ENCODE measurements at regions not wholly inside any gene's neighbourhood (a gene's known extent, or its start where the extent isn't known, plus 50 kb on each side); places are given as distances from the start of the nearest gene placed in this dataset.

DNA sequence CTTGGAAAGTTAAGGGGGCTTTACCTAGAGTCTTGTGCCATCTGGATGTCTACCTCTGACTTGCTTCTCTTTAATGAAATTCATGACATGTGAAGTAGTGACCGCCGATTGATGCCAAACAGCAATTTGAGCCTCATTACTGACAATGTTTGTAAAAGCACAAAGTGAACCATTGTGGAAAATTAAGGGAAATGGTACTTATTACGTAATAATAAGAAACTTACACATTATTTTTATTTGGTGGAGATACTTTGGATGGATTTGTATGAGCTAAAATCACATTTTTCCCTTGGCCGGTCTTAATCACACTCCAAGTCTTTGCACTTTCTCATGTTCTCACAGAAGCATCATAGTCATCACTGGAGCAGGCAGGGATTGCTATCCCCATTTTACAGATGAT is 265.1 kb upstream of the KLF6 start:
- Mint-ChIP-seq H3K27ac (no peak overlapping the region), H3K36me3 (no peaks in the 10 kb centered on the region), H3K27me3 (peaks cover 12% of the 10 kb centered on the region), H3K9me3 (no peaks in the 10 kb centered on the region), H3K4me3 (no peak overlapping the region), H3K4me1 (peaks cover 8% of the 10 kb centered on the region)
- DNase-seq, result no peak

DNA sequence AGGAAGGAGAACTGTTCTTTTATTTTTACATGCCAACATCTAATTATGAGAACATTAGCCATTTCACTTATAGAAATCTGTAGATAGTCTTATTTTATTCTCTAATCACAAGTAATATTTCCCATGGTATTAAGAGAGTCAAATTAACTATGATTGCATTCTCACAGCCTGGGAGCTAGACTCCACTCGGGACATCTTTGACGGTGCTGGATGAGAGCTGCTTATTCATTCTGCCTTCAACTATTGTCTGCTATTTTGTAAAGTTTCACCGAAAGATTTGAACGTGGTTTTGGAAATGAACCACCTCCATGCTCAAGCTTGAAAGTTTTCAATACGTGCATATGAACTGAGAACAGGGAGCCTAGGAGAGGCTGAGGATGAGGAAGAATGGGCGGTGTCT is 264.3 kb upstream of the KLF6 start:
- DNase-seq, result no peak
- H3K36me3 Mint-ChIP-seq, result no peaks in the 10 kb centered on the region
- peaks cover 12% of the 10 kb centered on the region for H3K27me3 Mint-ChIP-seq
- peaks cover 8% of the 10 kb centered on the region for H3K4me1 Mint-ChIP-seq
- H3K9me3 Mint-ChIP-seq, result no peaks in the 10 kb centered on the region
- no peak overlapping the region for H3K27ac Mint-ChIP-seq
- H3K4me3 Mint-ChIP-seq, result no peak overlapping the region

DNA sequence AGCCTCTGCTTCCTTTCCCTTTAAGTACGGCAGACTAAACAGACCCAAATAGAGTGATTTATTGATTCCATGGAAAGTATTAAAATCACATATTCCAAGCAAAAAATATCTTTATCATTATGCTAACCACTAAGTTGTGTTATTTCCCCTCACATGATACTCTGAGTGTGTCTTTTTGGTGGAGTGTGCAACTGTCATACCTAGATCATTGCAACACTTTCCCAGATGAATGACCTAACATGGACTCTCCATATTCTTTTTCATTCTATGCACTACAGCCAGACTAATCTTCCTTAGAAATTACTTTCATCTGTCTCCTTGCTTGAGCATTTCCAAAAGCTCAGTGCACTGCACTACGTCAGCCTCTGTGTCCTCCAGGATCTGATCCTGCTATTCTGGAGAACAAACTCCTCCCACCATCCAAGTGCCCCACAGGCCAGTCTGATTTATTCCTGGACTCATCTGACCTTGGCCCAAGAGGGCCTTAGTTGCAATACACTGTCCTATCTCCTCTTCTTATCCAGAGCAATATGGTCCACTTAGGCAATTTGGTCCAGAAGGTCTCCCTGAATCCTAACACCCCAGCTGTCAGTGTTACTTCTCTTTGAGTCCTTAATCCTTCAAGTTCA is 263.3 kb upstream of the KLF6 start:
- Mint-ChIP-seq H3K9me3 (no peaks in the 10 kb centered on the region), H3K27ac (no peak overlapping the region), H3K36me3 (no peaks in the 10 kb centered on the region), H3K4me1 (peaks cover 4% of the 10 kb centered on the region), H3K4me3 (no peak overlapping the region), H3K27me3 (peaks cover 9% of the 10 kb centered on the region)
- DNase-seq, result no peak

- Mint-ChIP-seq H3K4me3 (no peak overlapping the region), H3K36me3 (peaks cover 9% of the 10 kb centered on the region), H3K27ac (no peak overlapping the region), H3K27me3 (peaks cover 9% of the 10 kb centered on the region), H3K4me1 (peaks cover 4% of the 10 kb centered on the region), H3K9me3 (peaks cover 9% of the 10 kb centered on the region)
- DNase-seq, result no peak
These were observed 261.8 kb upstream of the KLF6 start for GRCh38 chr10:4046712-4047354.

DNA sequence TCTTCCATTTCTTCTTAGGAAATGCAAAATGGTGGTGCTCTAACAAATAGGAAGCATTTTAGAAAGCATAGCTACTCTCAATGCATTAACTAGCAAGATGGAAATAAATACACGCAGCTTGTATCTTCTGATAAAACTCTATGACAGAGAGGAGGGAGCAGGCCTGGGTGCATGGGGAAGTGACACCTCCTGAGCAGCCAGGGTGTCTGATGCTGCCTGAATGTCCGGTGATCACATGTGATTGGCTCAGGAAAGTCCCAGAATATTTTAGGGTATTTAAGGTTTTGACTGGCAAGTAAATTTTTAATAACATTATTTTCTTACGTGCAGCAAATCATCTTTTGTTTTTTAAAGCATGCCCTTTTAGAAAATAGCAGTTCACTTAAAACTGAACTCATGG is 261.0 kb upstream of the KLF6 start:
- Mint-ChIP-seq H3K27me3 (peaks cover 9% of the 10 kb centered on the region), H3K36me3 (peaks cover 13% of the 10 kb centered on the region), H3K4me1 (no peaks in the 10 kb centered on the region), H3K4me3 (no peak overlapping the region), H3K9me3 (peaks cover 14% of the 10 kb centered on the region), H3K27ac (no peak overlapping the region)
- DNase-seq, result no peak

DNA sequence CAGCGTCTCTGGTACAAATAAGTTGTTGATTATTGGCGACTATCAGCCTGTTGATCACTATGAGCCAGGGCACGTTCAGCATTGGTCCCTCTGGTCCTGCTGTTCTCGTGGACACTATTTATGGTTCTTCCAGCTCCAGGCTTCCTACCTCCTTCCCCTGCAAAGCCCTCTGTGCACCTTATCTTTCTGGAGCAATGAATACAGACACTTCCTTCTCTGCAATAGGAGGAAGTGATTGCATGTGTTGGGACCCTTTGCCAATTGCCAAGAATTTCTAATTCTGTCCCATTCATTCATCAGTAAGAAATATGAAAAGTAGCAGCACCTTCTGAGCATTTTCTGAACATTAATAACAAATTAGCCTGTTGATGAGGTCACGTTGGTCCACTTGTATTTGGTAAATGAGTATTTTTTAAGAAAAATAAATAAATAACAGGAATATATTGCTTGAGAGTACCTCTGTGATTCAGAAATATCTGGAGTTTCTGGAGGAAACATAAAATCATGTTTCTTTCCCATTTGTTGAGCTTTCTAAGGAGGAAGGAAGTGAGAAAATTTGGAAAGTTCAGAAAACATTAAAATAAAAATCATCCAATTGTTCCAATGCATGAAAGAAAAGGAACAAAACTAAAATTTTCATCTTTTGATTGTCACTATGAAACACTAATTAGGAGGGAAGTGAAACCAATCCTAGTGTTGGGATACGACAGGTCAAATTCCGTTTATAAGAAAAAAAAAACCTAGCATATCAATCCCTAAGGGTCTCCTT is 259.1 kb upstream of the KLF6 start:
- Mint-ChIP-seq H3K4me3 (no peak overlapping the region), H3K36me3 (peaks cover 13% of the 10 kb centered on the region), H3K9me3 (peaks cover 18% of the 10 kb centered on the region), H3K27ac (no peak overlapping the region), H3K27me3 (no peaks in the 10 kb centered on the region), H3K4me1 (no peaks in the 10 kb centered on the region)
- no peak for DNase-seq

DNA sequence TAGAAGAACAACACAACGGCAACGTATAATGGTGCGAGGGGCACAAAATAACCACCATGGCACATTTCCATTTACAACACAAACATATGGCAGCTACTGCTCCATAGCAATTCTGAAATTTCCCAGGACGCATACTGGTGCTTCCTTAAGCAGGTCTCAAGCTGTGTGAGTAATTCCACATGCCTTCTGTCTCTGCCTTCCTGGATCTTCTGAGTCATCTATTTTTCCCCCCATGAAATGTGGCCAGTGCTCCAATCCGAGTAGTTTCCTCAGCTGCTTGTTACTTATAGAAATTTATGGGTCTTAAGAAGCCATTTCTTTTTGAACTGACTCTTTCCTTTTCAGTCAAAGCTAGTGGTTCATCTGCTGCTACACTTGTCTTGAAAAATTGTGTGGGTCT is 256.6 kb upstream of the KLF6 start:
- peaks cover 18% of the 10 kb centered on the region for H3K9me3 Mint-ChIP-seq
- no peaks in the 10 kb centered on the region for H3K4me1 Mint-ChIP-seq
- H3K4me3 Mint-ChIP-seq, result no peak overlapping the region
- no peak for DNase-seq
- no peak overlapping the region for H3K27ac Mint-ChIP-seq
- H3K27me3 Mint-ChIP-seq, result no peaks in the 10 kb centered on the region
- peaks cover 13% of the 10 kb centered on the region for H3K36me3 Mint-ChIP-seq

GRCh38 chr10:4038000-4038399 is 253.0 kb upstream of the KLF6 start:
- DNase-seq, result no peak
- H3K9me3 Mint-ChIP-seq, result peaks cover 18% of the 10 kb centered on the region
- H3K4me1 Mint-ChIP-seq, result peaks cover 26% of the 10 kb centered on the region
- H3K27me3 Mint-ChIP-seq, result no peaks in the 10 kb centered on the region
- no peak overlapping the region for H3K4me3 Mint-ChIP-seq
- no peak overlapping the region for H3K27ac Mint-ChIP-seq
- H3K36me3 Mint-ChIP-seq, result peaks cover 13% of the 10 kb centered on the region

GRCh38 chr10:4035599-4035945 is 250.6 kb upstream of the KLF6 start:
- peaks cover 1% of the 10 kb centered on the region for H3K9me3 Mint-ChIP-seq
- H3K36me3 Mint-ChIP-seq, result no peaks in the 10 kb centered on the region
- peaks cover 29% of the 10 kb centered on the region for H3K4me1 Mint-ChIP-seq
- H3K27me3 Mint-ChIP-seq, result no peaks in the 10 kb centered on the region
- DNase-seq, result no peak
- H3K4me3 Mint-ChIP-seq, result peak overlapping the region; percentile 49
- H3K27ac Mint-ChIP-seq, result peak overlapping the region; percentile 78

DNA sequence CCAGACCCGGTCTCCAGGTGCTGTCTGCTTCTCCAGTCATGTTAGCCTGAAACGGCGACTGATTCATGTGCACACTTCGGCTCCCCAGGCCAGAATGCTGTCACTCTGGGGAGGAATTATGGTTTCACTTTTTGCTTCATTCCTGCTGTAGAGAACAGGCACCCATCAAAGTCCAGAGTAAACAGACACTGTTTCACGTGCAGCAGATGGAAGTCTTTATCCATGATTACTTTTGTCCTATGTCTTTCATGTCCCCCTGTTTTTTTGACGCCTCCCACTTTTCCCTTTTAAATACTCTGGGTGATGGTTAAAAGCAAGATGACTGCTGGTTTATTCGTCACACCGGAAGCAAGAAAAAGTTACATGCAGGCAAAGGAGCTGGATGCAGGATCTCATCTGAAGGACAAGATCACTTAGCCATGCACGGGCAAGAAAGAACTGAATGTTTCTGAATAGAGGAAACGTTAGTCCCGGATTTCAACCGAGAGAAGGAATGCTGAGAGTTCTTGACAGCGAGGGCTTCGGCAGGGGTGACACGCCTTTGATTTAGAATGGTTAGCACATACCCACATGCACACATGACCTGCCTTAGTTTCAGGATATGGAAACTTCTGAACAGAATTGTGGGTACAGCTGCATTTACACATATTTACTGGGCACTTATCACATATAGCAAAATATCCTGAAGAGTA is 250.0 kb upstream of the KLF6 start:
- no peaks in the 10 kb centered on the region for H3K27me3 Mint-ChIP-seq
- DNase-seq, result peak; percentile 21
- H3K4me1 Mint-ChIP-seq, result peaks cover 29% of the 10 kb centered on the region
- H3K9me3 Mint-ChIP-seq, result no peaks in the 10 kb centered on the region
- H3K36me3 Mint-ChIP-seq, result no peaks in the 10 kb centered on the region
- H3K4me3 Mint-ChIP-seq, result peak overlapping the region; percentile 49
- H3K27ac Mint-ChIP-seq, result peak overlapping the region; percentile 78

GRCh38 chr10:4033341-4033896 is 248.4 kb upstream of the KLF6 start:
- no peak for DNase-seq
- Mint-ChIP-seq H3K9me3 (no peaks in the 10 kb centered on the region), H3K4me1 (peaks cover 29% of the 10 kb centered on the region), H3K27me3 (no peaks in the 10 kb centered on the region), H3K36me3 (no peaks in the 10 kb centered on the region), H3K27ac (peak overlapping the region; percentile 77), H3K4me3 (peak overlapping the region; percentile 14)

DNA sequence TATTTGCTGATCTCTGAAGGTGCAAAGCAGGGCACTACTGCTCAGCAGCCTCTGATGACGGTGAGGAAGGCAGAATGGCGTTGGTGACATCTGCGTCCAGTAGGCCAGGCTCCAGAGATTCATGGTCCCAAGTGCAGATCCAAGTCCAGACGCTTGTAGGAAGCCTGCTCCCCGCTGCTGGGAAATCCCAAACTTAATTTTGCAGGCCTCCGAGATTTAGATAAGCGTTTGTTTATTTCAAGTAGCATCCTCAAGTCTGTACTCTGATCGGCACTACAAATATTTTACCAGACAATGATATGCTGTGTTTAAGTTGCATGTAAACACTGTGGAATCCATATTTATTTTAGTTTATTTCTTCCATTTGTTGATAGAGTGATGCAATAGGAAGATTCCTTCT is 244.9 kb upstream of the KLF6 start:
- H3K4me3 Mint-ChIP-seq, result no peak overlapping the region
- no peaks in the 10 kb centered on the region for H3K9me3 Mint-ChIP-seq
- H3K27ac Mint-ChIP-seq, result no peak overlapping the region
- H3K36me3 Mint-ChIP-seq, result no peaks in the 10 kb centered on the region
- no peak for DNase-seq
- H3K27me3 Mint-ChIP-seq, result no peaks in the 10 kb centered on the region
- H3K4me1 Mint-ChIP-seq, result peaks cover 21% of the 10 kb centered on the region

DNA sequence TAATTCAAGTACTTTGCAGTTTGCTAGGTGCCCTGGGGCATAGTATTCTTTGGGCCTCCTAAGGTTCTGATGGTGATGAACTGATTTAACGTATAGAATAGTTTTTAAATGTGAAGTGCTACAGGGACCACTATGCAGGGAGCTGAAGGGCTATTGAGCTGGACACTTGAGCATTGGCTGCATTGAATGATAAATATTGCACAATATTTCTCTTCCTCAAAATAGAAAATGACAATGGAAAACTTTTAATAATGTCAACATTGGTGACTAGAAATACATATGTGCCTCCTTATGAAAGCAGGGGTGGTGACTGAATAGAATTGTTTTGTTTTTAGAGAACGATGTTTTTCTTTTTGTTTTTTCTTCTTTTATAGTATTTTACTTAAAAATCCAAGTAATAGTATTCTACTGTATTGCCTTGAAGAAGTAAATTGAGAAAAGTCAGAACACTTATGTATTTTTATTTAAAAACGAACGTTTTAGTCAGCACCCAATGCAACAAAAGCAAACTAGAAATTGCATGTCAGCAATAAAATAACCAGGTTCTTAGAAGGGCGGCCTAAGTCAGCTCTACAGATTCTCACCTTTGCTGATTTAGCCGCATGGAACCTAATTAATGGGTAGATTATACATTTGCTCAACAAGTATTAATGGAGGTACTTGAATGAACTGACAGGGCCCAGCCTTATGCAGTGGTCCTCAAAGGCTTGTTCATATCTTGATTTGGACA is 244.0 kb upstream of the KLF6 start:
- Mint-ChIP-seq H3K9me3 (no peaks in the 10 kb centered on the region), H3K4me1 (peaks cover 13% of the 10 kb centered on the region), H3K27me3 (no peaks in the 10 kb centered on the region), H3K36me3 (no peaks in the 10 kb centered on the region), H3K4me3 (no peak overlapping the region), H3K27ac (no peak overlapping the region)
- no peak for DNase-seq

- no peaks in the 10 kb centered on the region for H3K27me3 Mint-ChIP-seq
- no peak overlapping the region for H3K27ac Mint-ChIP-seq
- no peak overlapping the region for H3K4me3 Mint-ChIP-seq
- DNase-seq, result no peak
- H3K9me3 Mint-ChIP-seq, result no peaks in the 10 kb centered on the region
- H3K4me1 Mint-ChIP-seq, result peaks cover 3% of the 10 kb centered on the region
- no peaks in the 10 kb centered on the region for H3K36me3 Mint-ChIP-seq
These were observed 243.0 kb upstream of the KLF6 start for GRCh38 chr10:4028027-4028471.

Measured in activated naive CD8-positive, alpha-beta T cell treated with anti-CD3 and anti-CD28 coated beads for 36 hours (primary cell).